GM12878 (cell line): ENCODE measurements at regions not wholly inside any gene's neighbourhood (a gene's known extent, or its start where the extent isn't known, plus 50 kb on each side); places are given as distances from the start of the nearest gene placed in this dataset.

Experiments
- BHLHE40 ChIP-seq, 2 experiments: fragments of 450-650 bp in 1 of 2; IDR thresholded peaks; 2 replicates each; pipeline ENCODE4 v1.6.1; 2011 to 2017; ENCODE audit warnings: low read depth in 2 of 2, borderline replicate concordance in 1 of 2, improper control_type of control experiment in 1 of 2, low read length in 1 of 2, mild to moderate bottlenecking in 1 of 2
- CEBPB ChIP-seq, 2 experiments: fragments of 150-350 bp in 1 of 2; IDR thresholded peaks; 2 replicates each; pipeline ENCODE4 v1.6.1; 2012 to 2014; ENCODE audit warnings: low read depth in 2 of 2, low read length in 2 of 2, borderline replicate concordance in 1 of 2, inconsistent platforms in 1 of 2
- CHD1 ChIP-seq: IDR thresholded peaks from 2 replicates; pipeline ENCODE4 v1.6.1; 2012; ENCODE audit warnings: low read depth, low read length, improper control_type of control experiment
- DPF2 ChIP-seq: fragments of 450-650 bp; IDR thresholded peaks from 2 replicates; pipeline ENCODE4 v1.6.1; 2017; ENCODE audit warnings: mild to moderate bottlenecking
- IRF5 ChIP-seq: fragments of 450-650 bp; IDR thresholded peaks from 2 replicates; pipeline ENCODE4 v1.6.1; 2017; ENCODE audit warnings: borderline replicate concordance
- NR2F1 ChIP-seq: fragments of 450-650 bp; conservative IDR thresholded peaks from 2 replicates; pipeline ENCODE4 v1.6.1; 2017; ENCODE audit warnings: mild to moderate bottlenecking
- PAX8 ChIP-seq: fragments of 450-650 bp; IDR thresholded peaks from 2 replicates; pipeline ENCODE4 v1.6.1; 2017; ENCODE audit warnings: mild to moderate bottlenecking, moderate library complexity
- SUZ12 ChIP-seq: fragments of 200-600 bp; sonication (generic); IDR thresholded peaks from one replicate; pipeline ENCODE4 v1.6.1; 2018; ENCODE audit warnings: antibody characterized with exemption, mild to moderate bottlenecking; ENCODE audit not compliant: unreplicated experiment
- TCF7 ChIP-seq: IDR thresholded peaks from 2 replicates; pipeline ENCODE4 v1.6.1; 2014; ENCODE audit warnings: antibody characterized with exemption, borderline replicate concordance
- ZBTB4 ChIP-seq: fragments of 450-650 bp; formaldehyde crosslinking; IDR thresholded peaks from 2 replicates; pipeline ENCODE4 v1.4.0; 2022; ENCODE audit warnings: mild to moderate bottlenecking, moderate library complexity

DNA sequence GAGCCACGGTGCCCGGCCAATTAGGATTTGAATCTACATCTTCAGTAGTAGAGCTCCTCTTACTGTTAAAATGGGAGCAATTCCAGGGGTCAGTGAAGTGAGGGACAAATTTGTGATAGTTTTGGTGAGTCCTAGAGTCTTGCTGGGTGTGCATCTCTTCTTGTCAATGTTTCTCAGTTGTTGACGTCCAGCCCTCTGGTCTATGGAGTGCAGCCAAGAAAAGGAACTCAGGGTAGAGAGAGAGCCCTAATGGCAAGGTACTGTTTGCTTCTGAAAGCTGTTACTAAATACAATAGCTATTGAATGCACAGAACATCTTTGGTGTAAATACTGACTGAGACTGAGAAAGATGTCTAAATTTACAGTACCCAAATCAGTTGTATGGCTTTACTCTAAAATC is 282.5 kb upstream of the SALL1 start (continued):
- TF ChIP-seq NR2F1 (no peak), ZBTB4 (CRISPR knock-in tag) (no peak), PAX8 (no peak), SUZ12 (no peak), CHD1 (no peak), DPF2 (no peak), TCF7 (no peak), BHLHE40 (IDR thresholded peaks at IDR 0.05; ENCODE audit: borderline replicate concordance in 1 of 2, low read depth in 2 of 2, low read length in 1 of 2) (no peak), CEBPB (IDR thresholded peaks at IDR 0.05; ENCODE audit: borderline replicate concordance in 1 of 2, low read depth in 2 of 2, low read length in 2 of 2) (no peak), IRF5 (no peak)
- TF ChIP-seq, all 136 proteins: peak for 0
